ENCODE measurements at regions not wholly inside any gene's neighbourhood (a gene's known extent, or its start where the extent isn't known, plus 50 kb on each side); places are given as distances from the start of the nearest gene placed in this dataset.

GRCh38 chr2:121084130-121084680 is 200.8 kb downstream of the TFCP2L1 start:
- TF ChIP-seq CTCF (IDR thresholded peaks at IDR 0.05) (no peak), POLR2A (IDR thresholded peaks at IDR 0.05) (no peak)
